ENCODE measurements at regions not wholly inside any gene's neighbourhood (a gene's known extent, or its start where the extent isn't known, plus 50 kb on each side); places are given as distances from the start of the nearest gene placed in this dataset.
"Not testable (repeated sequence)": the region's sequence is repeated elsewhere in the genome, so short reads cannot be mapped to it uniquely, and the experiment has no call there.

GRCh38 chr3:21234933-21235332 is 516.1 kb downstream of the ZNF385D start:
- no peak for DNase-seq (ENCODE audit: low read depth)

DNA sequence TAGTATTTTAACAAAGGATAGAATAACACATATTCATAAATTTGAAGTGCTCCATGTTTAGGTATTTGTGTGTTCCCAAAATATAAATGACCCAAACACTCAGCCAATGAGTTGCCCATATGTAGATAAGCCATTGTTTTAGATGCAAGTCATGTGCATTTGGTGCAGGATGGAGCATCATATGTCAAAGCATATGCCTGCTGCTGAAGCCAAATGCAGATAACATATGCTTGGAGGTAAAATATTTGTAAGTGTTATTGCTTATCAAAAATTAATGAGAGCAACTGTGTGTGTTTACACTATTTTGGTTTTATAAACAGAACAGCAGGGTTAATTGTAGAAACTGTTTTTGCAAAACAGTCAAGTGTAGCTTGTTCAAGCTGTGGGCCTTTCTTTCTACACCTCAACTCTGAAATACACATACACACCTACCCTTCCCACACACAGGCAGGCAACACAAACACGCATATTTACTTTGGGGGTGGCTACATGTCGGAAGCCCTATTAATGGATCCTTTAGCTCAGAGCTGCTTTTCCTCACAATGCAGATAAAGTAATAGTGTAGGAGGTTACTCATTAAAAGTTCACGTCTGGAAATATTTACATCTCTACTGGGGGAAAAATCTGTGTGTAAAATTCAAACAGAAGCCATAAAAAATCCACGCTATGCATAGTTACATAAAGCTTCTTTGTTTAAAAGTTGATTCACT is 521.4 kb downstream of the ZNF385D start:
- H3K27me3 ChIP-seq (ENCODE audit: control insufficient read depth, insufficient read depth, low read length) = no peaks in the 10 kb centered on the region
- CTCF ChIA-PET = no interaction called here
- no peak overlapping the region for H3K4me3 ChIP-seq (ENCODE audit: low read depth, low read length)
- DNase-seq (ENCODE audit: low read depth) = no peak
- TF ChIP-seq, protein P1, sequence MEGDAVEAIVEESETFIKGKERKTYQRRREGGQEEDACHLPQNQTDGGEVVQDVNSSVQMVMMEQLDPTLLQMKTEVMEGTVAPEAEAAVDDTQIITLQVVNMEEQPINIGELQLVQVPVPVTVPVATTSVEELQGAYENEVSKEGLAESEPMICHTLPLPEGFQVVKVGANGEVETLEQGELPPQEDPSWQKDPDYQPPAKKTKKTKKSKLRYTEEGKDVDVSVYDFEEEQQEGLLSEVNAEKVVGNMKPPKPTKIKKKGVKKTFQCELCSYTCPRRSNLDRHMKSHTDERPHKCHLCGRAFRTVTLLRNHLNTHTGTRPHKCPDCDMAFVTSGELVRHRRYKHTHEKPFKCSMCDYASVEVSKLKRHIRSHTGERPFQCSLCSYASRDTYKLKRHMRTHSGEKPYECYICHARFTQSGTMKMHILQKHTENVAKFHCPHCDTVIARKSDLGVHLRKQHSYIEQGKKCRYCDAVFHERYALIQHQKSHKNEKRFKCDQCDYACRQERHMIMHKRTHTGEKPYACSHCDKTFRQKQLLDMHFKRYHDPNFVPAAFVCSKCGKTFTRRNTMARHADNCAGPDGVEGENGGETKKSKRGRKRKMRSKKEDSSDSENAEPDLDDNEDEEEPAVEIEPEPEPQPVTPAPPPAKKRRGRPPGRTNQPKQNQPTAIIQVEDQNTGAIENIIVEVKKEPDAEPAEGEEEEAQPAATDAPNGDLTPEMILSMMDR (IDR thresholded peaks at IDR 0.05; ENCODE audit: insufficient read depth, low read depth, low read length) = no peak
- POLR2A ChIA-PET = no interaction called here
- no peaks in the 10 kb centered on the region for H3K36me3 ChIP-seq (ENCODE audit: control insufficient read depth, insufficient read depth, low read length)

More at GRCh38 chr3:21234933-21235332, 516.1 kb downstream of the ZNF385D start:
- H3K4me3 ChIP-seq (ENCODE audit: low read depth, low read length) = no peak overlapping the region
- TF ChIP-seq, protein P1 (IDR thresholded peaks at IDR 0.05; ENCODE audit: insufficient read depth, low read depth, low read length) = no peak
- POLR2A ChIA-PET = no interaction called here
- CTCF ChIA-PET = no interaction called here
- no peaks in the 10 kb centered on the region for H3K36me3 ChIP-seq (ENCODE audit: control insufficient read depth, insufficient read depth, low read length)
- no peaks in the 10 kb centered on the region for H3K27me3 ChIP-seq (ENCODE audit: control insufficient read depth, insufficient read depth, low read length)

GRCh38 chr3:21226086-21226485 is 524.9 kb downstream of the ZNF385D start:
- no peaks in the 10 kb centered on the region for H3K27me3 ChIP-seq (ENCODE audit: control insufficient read depth, insufficient read depth, low read length)

GRCh38 chr3:21220944-21221343 is 530.1 kb downstream of the ZNF385D start:
- ChIA-PET CTCF (no interaction called here), POLR2A (no interaction called here)
- Histone ChIP-seq H3K36me3 (ENCODE audit: control insufficient read depth, insufficient read depth, low read length) (no peaks in the 10 kb centered on the region), H3K27me3 (ENCODE audit: control insufficient read depth, insufficient read depth, low read length) (no peaks in the 10 kb centered on the region), H3K4me3 (ENCODE audit: low read depth, low read length) (no peak overlapping the region)
- DNase-seq (ENCODE audit: low read depth) = no peak
- TF ChIP-seq, protein P1 (IDR thresholded peaks at IDR 0.05; ENCODE audit: insufficient read depth, low read depth, low read length) = no peak

More at GRCh38 chr3:21226086-21226485, 524.9 kb downstream of the ZNF385D start:
- no peak overlapping the region for H3K4me3 ChIP-seq (ENCODE audit: low read depth, low read length)
- TF ChIP-seq, protein P1 (IDR thresholded peaks at IDR 0.05; ENCODE audit: insufficient read depth, low read depth, low read length) = no peak
- ChIA-PET POLR2A (no interaction called here), CTCF (interaction anchor here (0.9 kb wide), 1 partner anchor 10 kb away, joined by 3 read pairs; no protein-coding TSS in a partner anchor)
- DNase-seq (ENCODE audit: low read depth) = no peak
- H3K36me3 ChIP-seq (ENCODE audit: control insufficient read depth, insufficient read depth, low read length) = no peaks in the 10 kb centered on the region

DNA sequence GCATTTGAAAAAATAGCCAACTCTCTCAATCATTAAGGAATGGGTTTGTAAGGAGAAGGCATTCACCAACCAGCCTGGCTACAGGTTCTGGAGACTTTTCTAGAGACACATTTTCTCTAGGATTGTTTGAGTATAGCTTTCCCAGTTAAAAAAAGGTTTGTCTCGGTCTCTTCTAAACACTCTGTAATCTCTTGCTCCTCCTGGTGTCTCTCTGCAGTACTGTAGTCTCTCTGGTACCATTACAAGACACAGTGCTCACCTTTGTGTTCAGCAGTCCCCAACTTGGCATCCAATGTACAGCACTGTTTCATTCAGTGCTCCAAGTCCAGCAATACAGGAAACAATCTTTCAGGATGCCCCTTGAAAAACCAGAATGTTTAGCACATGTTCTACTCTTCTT is 534.4 kb downstream of the ZNF385D start:
- POLR2A ChIA-PET = no interaction called here
- DNase-seq (ENCODE audit: low read depth) = no peak
- TF ChIP-seq, protein P1 (IDR thresholded peaks at IDR 0.05; ENCODE audit: insufficient read depth, low read depth, low read length) = peak; percentile 46
- Histone ChIP-seq H3K36me3 (ENCODE audit: control insufficient read depth, insufficient read depth, low read length) (no peaks in the 10 kb centered on the region), H3K4me3 (ENCODE audit: low read depth, low read length) (no peak overlapping the region), H3K27me3 (ENCODE audit: control insufficient read depth, insufficient read depth, low read length) (no peaks in the 10 kb centered on the region)
- CTCF ChIA-PET = interaction anchor here (0.6 to 2.2 kb wide), 2 partner anchors 10 kb away, joined by 3 to 7 read pairs; no protein-coding TSS in a partner anchor

DNA sequence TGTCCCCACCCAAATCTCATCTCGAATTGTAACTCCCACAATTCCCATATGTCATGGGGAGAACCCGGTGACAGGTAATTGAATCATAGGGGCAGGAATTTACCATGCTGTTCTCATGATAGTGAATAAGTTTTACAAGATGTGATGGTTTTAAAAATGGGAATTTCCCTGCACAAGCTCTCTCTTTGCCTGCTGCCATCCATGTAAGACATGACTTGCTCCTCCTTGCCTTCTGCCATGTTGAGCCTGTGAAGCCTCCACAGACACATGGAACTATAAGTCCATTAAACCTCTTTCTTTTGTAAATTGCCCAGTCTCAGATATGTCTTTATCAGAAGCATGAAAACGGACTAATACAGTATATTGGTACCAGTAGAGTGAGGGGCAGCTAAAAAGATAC is 546.9 kb downstream of the ZNF385D start:
- POLR2A ChIA-PET; H3K36me3 ChIP-seq (ENCODE audit: control insufficient read depth, insufficient read depth, low read length); H3K27me3 ChIP-seq (ENCODE audit: control insufficient read depth, insufficient read depth, low read length); H3K4me3 ChIP-seq (ENCODE audit: low read depth, low read length); DNase-seq (ENCODE audit: low read depth); CTCF ChIA-PET: not testable (repeated sequence)

Data from BJ (cell line).